HG02970 (cell line): ENCODE measurements at regions not wholly inside any gene's neighbourhood (a gene's known extent, or its start where the extent isn't known, plus 50 kb on each side); places are given as distances from the start of the nearest gene placed in this dataset.

Experiments used
- ATAC-seq: cut with Tn5 transposase; IDR thresholded peaks from one replicate; pipeline ENCODE4 v1.9.1; 2021; ENCODE audit warnings: mild to moderate bottlenecking, moderate library complexity, moderate number of reproducible peaks; ENCODE audit not compliant: unreplicated experiment, low FRiP score

DNA sequence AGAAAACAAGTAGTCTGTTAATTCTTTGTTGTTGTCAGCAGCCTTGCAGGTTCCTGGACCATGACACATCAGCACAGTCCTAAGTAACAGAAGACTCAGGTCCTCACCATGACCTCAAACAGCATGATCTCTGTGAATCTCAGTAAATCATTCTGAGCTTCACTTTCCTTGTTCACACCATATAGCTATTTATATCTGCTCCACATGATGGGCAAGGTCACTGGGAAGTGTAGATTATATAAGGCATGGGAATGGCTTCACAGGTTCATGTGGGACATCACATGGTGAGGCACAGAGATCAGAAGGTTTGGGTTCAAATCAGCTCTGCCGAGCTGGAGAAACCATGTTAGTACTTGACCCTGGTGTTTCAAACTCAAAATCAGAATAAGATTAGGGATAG, 245.4 kb upstream of the SPTLC3 start:
- no peak for ATAC-seq

DNA sequence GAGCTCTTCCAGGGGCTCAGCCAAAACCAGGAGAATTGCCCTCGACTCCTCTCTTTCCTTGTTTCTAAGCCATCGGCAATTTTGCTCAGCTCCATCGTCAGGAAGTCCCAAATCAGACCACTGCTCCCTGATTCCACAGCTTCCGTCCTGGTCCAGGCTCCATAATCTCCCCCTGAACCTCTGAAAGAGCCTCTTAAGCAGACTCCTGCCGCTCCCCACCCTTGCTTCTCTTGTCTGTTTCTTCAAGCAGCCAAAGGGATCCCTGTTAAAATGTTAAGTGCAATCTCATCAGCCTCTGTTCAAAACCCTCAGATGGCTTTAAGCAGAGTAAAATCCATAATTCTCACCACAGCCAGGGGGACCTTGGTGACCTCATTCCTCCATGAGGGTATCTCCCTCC, 244.7 kb upstream of the SPTLC3 start:
- ATAC-seq, result no peak

DNA sequence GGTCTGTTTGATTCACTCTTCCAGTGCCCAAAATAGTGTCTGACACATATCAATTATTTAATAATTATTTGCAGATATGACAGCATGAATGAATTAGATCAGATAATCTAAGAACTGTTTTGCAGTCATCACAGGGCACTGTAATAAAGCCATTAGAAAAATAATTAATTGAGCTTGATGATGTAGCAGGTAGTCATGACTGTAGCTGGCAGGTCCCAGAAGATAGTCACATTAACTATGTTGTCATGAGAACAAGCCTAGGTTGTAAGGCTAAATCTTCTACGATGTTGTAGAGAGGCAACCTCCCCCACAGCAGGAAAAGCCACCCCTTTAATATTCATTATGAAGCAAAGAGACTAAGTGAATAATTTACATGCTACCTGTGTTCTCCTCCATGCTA, 243.9 kb upstream of the SPTLC3 start:
- no peak for ATAC-seq

DNA sequence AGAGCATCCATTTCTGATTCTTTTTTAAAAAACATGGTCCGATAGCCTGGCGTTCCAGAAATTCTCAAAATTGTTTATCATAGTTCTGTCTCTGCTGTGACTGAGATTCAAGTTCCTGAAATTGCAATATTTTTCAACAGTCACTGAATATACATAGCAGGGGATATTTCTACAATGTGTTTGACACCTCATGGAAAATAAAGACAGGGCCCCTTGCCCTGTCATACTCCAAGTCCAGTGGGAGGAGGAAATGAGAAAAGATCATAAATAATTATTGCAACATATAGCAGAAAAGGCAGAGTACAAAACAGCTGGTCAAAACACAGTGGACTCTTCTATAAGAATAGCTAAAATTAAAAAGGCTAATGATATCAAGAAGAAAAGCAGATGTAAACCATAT, 234.8 kb upstream of the SPTLC3 start:
- ATAC-seq, result no peak

DNA sequence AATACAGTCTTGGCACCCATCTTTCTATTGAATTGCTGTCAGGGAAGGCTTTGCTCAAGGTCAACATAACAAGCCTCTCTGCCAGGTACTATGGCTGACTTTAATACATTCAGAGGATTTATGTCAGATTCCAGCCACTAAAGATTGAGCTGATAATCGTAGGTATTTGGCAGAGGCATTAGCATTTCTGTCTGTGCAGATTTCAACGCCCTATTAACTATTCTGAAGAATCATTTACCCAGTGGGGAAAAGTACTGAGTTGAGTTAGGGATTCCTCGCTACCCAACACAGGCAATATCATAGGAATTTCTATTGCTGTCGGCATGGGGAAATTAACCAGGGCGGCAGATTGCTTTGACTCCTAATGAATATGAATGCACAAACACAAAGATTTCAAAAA, 233.7 kb upstream of the SPTLC3 start:
- no peak for ATAC-seq

DNA sequence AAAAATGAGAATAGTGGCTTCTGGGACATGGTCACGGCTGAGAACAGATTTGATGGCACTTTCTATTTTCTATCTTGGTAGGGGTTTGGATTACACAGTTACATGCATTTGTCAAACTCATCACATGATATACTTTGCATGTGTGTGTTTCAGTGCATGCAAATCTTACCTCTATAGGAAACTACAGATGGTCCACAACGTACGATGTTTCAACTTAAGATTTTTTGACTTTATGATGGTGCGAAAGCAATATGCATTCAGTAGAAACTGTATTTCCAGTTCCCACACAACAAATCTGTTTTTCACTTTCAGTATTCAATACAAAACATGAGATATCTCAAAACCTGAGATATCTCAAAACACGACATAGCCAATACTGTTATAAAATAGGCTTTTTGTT, 231.8 kb upstream of the SPTLC3 start:
- no peak for ATAC-seq

DNA sequence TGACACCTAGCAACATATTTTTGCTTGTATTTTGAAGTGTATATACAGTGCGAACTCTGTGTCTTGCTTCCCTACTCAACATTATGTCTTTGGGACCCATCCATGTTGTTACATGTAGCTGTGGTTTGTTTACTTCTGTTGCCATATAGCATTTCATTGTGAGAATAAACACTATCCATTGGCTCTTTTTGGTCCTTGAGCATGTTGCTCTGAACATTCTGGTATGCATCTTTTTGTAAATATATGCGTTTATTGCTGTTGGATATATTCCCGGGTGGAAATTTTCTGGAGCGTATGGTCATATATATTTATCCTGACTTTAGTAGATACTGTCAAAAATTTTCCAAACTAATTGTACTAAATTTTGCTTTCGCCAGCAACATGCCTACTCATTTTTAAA, 222.5 kb upstream of the SPTLC3 start:
- no peak for ATAC-seq

DNA sequence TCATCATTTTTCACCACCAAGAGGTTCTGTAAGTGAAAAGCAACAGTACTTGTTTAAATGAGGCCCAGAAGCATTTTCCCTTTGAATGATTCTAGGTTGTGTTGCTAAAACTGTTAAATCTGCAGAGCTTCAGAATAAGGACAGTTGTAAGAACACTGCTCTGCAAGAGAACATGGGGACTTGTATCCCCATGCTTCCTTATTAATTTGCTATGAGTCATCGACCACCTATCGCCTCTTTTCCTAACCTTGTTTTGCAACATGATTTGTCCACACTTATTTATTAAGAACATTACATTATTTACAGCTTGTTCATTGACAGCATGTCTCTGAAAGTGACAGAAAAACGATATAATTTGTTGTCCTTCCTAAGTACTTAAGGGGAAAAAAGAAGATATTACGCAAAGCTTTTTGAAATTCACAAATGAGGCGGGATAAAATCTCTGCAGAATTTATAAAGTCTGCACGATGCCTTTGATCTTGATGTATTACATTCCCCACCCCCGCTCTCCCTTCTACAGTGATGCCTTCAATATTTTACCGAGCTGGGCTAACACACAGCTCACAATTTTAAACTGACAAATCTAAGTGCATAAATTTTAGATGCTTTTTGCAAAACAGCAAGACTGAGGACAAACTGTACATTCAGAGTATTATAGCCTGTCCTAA, 220.0 kb upstream of the SPTLC3 start:
- ATAC-seq, result no peak

DNA sequence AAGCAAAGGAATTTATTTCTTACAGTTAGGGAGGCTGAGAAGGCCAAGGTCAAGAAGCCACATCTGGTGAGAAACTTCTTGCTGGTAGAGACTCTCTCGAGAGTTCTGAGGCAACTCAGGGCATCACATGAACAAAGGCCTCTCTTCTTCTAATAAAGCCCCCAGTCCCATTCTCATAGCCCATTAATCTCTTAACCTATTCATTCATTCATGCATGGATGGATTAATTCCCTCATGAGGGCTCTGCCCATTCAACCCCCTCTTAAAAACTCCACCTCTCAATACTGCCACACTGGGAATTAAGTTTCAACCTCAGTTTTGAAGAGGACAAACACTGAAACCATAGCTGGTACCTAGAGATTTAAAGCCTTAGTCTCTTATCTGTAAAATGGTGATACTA, 217.9 kb upstream of the SPTLC3 start:
- ATAC-seq, result no peak

DNA sequence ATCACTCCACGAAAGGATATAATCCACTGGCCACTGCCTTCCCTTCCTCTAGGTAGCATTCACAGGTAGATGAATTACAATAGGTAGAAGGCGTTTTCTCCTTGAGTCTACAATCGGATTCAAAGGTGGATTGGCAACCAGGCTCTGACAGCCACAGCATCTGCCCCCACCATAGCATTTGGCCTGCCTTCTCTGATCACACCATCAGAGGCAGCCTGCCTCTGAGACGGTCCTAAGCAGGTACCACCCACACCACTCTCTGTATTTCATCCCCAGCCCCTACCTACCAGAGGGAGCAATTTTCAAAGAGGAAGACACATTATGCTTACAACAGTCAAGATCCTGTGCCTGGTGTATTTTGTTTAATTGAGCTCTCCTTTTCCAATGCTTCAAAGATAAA, 210.5 kb upstream of the SPTLC3 start:
- ATAC-seq, result no peak

DNA sequence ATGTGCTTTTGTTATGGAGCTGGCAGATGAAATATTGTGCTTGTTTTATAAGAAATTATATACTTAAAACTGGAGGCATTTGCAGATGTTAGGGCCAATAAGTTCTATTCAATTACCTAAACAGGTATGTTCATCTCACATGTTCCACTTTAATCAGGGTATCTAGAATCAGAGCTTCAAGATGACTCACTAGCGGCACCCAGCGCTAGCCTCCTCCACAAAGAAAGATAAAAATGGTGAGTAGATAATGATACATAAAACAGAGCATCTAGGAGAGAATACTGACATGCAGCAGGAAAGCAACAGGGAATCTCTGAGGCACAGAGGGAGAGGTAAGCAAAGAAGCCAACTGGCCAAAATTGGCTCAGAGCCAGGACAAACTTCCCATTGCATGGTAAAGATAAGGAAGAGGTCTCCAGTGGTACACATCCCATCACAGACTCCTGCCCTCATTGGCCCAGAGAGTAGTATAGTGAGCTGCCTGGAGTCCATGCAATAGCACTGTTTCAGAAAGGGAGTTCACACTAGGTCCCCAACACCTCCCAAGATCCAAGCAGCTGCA, 200.7 kb upstream of the SPTLC3 start:
- no peak for ATAC-seq

DNA sequence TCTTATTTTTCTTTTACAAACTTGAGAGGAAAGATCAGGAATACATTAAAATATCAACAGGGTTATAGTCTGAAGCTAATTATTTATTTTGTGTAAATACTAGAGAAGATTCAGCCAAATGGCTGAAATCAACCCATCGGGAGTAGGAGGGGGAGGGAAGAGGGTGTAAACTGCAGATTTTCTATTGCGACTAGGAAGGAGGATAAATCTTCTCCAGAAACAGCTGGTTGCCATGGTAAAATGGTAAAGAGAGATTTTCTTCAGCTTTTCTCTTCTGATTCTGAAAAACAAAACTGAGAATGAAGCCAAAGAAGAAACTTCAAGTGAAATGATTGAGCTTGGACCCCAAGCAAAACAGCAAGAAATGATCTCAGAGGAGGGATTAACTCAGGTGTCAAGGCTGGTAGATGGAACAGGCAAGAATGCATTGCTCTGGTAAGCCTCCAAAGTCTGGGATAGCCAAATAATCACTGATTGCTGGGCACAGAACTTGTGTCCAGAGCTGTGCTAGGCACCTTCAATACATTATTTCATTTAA, 193.5 kb upstream of the SPTLC3 start:
- no peak for ATAC-seq

DNA sequence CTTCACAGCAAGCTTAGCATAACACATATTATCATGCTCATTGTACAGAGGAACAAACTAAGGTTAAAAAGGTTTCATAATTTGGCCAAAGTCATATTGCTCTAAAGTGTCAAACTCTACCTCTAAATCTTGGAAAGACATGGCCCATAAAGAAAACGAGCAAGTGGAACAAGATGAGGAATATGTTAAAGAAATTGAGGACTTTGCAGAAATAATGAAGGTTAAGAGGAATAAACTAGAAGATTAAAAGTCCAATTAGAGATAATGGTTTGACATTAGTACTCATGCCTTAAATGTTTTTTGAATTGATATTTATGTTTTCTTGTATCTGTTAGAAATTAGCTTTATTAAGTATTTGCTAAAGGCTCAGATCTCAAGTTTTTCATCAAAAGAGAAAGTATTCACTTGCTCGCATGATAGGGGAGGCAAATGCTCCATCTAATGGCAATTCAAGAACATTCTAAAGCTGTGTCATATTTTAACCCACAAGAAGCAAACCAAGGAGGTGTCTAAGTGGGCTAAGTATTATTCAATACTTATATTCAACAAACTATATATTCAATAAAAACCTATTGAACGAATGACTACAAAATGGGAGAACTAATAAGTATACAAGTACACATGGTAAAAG, 192.9 kb upstream of the SPTLC3 start:
- no peak for ATAC-seq

DNA sequence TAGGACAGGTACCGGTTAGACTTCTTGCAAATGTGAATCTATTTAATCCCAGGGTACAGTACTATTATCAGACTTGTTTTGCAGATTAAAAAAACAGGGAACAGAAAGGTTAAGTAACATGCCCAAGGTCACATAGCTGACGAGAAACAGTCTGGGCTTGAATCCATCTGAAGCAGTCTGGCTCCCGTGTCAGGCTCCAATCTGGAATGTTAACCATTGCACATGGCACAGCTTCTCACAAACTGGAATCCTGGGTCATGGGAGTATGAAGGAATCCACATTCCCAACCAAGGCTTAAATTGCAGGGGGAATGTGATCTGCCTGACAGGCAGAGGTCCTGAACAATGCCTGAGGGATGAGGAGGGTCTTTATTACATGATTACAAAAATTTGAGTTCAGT, 187.5 kb upstream of the SPTLC3 start:
- ATAC-seq, result no peak

DNA sequence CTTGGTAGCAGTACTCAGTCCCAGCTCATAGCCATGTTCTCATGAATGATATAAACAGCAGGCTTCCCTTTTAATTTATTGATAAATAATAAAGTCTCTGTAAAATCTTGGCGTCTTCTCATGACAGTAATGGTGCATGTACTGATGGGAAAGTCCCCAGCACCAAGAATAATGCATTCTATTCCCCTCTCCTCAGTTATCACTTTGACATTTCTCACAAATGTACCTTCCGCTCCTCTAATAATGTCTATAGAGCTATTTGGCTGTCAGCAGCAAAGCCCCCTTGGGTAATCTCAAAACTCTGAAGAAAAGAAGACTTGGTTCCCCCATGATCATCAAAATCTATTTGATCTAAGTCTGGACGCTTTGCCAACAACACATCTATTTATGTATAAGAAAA, 185.0 kb upstream of the SPTLC3 start:
- no peak for ATAC-seq

DNA sequence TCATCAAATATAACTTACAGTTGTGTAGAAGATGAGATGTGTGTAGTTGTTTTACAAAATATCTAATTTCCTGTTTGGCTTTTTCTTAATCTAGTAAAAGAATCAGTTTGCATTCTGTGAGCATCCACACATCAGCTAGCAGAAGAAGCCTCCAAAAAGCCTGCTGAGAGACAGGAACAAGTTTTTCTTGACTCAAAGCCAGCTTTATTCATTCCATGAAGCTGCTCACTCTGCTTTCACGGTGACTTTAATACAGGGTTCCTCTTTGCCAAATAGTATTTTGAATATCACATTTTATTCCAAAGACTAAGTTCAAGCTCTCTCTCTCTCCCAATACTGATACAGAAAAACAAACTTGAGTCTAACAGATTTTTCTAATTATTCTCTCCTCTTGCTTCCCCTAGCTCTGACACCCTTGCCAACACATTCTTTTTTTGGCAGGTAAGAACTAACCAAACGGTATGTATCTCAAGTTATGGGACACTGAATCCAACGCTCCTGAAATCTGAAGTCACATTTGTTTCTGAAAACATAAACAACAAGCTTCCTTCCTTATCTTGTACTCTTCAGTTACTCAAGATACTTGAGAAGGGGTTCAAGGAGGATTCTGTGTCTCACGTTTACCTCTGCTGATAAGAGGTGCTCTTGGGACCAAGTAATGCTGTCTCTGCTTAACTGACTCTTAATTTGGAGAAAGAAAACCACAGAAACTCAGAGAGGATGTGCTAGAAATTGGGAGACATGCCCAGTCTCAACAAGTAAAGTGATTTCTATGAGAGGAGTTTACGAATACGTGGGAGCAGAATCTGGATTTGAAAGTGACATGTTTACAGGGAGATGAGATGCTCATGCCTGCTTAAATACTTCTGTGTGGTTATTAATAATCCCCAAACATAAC, 184.2 kb upstream of the SPTLC3 start:
- no peak for ATAC-seq

DNA sequence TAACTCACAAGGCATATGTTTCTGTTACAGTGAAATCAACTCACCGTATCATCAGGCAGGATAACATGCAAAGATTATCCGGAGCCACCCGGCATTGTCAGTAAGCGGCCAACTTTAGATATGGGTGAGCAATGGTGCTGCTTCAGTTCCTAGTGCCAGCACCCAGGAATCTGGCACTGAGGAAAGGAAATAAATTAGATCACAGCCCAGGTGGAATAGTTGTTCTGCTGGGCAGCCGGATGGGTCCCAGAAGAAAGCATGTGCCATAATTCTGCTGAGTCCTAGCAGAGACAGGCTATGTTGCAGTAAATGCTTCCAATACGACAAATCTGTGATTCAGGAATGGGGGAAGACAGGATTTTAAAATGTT, 183.6 kb upstream of the SPTLC3 start:
- no peak for ATAC-seq

DNA sequence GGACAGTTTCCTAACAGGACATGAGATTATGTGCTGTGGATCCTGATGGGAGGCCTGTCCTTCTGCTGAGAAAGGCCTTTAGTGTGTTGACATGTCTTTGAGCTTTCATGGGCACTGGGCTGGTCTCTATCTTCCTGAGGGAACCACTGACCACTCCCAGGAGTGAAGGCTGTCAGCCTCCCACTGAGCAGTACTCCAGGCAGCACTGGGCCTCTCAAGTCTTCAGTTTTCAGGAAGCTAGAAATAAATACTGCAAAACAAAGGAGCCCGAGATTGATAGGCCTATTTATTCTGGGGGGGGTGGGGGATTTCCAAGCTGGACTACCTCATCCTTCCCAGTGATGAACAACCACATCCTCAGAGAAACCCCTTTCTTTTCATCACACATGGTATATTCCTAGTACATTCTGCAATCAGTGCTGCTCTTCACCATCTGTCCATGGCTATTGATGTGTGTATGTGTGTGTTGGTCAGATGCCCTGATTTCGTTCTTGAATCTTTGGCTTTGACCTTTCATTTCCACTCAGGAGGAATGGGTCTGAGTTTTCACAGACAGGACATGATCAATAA, 180.9 kb upstream of the SPTLC3 start:
- ATAC-seq, result no peak

DNA sequence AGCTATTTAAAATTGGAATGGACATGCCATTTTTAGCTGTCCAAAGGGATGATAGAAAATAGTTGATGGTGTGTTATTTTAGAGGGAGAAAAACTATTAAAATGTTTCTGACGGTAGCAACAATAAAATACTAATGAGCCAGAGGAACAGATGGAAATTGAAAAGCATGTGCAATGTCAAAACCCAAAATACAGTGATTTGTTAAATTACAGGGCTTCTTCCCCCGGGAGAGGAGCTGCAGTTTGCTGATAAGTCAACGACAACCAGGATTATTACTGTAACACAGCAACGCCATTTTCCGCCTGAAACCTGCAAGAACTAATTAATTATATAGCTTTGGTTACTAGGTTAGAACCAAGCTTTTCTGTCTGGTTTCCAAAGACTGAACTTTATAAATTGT, 179.6 kb upstream of the SPTLC3 start:
- no peak for ATAC-seq

DNA sequence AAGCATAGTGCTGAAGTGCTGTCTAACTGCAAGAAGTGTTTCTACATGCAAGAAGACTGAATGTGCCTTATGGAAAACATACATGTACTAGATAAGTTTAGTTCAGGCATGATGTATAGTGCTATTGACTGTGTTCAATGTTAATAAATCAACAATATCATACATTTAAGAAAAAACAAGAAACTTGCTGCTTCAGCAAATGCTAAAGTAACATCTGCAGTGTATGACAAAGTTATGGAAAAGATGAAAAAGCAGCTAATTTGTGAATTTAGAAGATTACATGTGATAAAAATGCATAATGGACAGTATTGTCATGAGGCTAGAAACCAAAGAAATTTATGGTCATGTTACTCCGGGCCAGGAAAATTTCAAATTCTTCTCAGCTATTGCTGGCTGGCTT, 174.9 kb upstream of the SPTLC3 start:
- no peak for ATAC-seq

DNA sequence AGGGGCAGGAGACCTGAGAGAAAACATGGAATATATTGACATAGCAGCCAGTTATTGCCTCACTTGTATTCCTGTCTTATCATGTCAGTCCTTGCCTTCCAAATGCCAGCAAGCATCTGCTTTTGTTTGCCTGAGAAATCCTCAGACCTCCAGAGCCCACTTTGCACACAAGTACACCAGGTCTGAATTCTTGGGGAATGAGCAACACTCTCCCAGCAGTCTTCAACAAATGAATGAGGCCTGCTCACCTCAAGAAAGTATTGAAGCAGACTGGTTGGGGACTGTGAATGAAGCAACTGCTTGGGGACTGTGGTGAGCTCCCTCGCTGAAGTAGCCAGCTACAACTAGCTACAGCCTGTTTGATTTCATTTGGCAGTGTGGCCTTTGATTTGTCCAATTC, 172.8 kb upstream of the SPTLC3 start:
- ATAC-seq, result no peak
